Activated T-cell treated with anti-CD3 and anti-CD28 coated beads for 4 hours (primary cell): ENCODE measurements at regions not wholly inside any gene's neighbourhood (a gene's known extent, or its start where the extent isn't known, plus 50 kb on each side); places are given as distances from the start of the nearest gene placed in this dataset.
"Not testable (repeated sequence)": the region's sequence is repeated elsewhere in the genome, so short reads cannot be mapped to it uniquely, and the experiment has no call there.

ENCODE experiments used
- DNase-seq: peaks from one replicate; pipeline ENCODE4 v3.0.0-alpha.2; 2020

- DNase-seq, result not testable (repeated sequence)
These were observed 223.7 kb upstream of the VLDLR start for GRCh38 chr9:2397875-2398274.

GRCh38 chr9:2401746-2402145 is 219.8 kb upstream of the VLDLR start:
- DNase-seq, result not testable (repeated sequence)

GRCh38 chr9:2403701-2404100 is 217.9 kb upstream of the VLDLR start:
- no peak for DNase-seq

- no peak for DNase-seq
These were observed 215.3 kb upstream of the VLDLR start for GRCh38 chr9:2406252-2406651.

- DNase-seq, result no peak
These were observed 214.1 kb upstream of the VLDLR start for GRCh38 chr9:2407450-2407849.

GRCh38 chr9:2411459-2412215 is 209.9 kb upstream of the VLDLR start:
- DNase-seq, result no peak

GRCh38 chr9:2413160-2413805 is 208.3 kb upstream of the VLDLR start:
- DNase-seq, result no peak

DNA sequence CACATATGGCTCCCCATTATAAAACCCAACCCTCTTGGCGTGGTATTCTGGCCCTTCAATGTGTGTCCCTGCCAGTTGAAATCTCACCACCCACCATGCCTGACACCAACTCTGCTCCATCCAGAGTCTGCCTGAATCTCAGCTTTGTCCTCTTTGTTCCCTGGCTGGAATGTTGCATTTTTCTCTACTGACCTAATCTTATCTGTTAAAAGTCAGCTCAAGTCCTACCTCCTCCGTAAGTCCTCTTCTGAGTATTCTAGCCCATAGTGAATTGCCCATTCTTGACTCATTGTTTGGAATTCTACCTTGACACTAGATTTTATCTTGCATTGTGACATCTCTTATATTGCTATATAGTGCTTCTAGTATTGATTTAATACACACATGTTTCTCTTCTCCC is 207.1 kb upstream of the VLDLR start:
- no peak for DNase-seq

DNA sequence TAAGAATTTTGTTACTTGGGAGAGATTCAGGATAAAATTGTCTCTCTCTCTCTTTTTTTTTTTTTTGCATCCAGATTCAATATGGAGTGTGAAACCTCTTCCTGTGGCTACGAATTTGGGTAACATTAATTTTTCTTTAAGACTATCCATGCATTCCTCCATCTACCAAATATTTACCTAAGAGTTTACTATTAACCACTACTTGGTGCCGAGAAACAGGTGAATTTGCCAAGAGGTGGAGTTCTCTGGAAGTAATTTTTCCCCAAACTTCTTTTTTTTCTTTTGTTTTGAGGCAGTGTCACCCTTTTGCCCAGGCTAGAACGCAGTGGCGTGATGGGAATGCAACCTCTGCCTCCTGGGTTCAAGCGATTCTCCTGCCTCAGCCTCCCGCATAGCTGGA is 206.3 kb upstream of the VLDLR start:
- no peak for DNase-seq

DNA sequence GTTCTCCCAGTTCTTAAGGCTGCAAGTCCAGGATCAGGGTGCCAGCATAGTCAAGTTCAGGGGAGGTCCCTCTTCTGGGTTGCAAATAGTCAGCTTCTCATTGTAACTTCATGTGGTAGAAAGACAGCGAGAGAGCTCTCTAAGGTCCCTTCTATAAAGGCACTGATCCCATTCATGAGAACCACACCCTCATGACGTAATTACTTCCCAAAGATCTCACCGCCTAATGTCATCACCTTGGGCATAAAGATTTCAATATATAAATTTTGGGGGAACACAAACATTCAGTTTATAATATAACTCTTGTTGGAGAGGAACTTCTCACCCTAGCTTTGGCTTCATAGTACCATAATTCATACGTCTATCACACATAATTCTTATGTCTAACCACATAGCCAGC is 203.9 kb upstream of the VLDLR start:
- DNase-seq, result no peak

DNA sequence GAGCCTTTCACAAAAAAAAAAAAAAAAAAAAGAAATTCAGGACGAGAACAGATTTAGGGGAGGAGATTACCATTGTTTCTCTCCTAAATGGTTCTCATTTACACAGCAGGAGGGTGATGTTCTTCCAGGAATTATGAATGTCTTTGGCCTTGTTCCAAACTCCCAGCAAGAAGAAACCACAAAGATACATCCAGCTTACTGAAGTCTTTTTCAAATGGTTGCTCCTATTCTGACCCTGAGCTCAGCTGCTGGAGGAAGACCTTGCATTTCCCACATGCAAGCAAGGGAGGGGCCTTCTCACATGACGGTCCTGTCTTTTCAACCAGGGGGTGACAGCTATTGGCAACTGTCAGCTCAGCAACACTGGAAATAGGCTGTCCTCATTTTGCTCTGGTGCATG is 203.0 kb upstream of the VLDLR start:
- no peak for DNase-seq

DNA sequence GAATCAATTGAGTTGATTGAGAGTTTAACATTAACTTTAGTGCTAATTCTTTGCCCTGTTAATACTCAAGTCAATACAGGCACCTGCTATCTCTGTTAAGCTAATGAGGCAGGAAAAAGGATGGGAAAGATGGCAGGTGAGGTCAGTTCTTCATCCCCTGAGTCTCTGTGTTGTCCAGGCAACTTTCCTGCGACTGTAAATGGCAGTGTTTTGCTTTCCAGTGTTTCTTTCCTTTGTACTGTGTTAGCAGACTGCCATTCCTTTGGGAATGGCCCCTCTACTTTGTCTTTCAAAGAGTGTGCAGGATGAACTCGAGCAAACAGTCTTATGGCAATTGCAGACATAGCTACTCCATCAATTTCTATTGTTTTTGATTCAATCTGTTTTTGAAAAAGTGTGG is 202.2 kb upstream of the VLDLR start:
- no peak for DNase-seq

- DNase-seq, result no peak
These were observed 201.0 kb upstream of the VLDLR start for GRCh38 chr9:2420543-2420942.

DNA sequence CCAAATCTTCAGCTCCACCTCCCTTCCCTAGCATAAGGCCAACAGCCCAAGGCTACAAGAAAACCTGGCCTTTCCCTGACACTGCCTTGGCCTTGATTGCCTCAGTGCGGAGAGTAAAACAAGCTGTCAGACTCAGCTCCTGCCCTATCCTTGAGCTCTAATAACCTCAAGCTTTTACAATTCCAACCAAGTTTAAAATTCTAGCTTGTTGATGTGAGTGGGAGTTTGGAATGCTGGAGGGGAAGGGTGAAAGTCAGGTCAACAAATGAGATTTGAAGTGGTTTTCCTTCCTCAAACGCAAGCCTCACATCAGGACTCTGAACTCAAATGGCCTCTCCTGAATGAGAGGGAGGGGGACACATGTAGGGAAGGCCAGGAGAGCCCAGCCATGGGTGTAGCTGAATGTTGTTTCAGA is 197.0 kb upstream of the VLDLR start:
- no peak for DNase-seq

DNA sequence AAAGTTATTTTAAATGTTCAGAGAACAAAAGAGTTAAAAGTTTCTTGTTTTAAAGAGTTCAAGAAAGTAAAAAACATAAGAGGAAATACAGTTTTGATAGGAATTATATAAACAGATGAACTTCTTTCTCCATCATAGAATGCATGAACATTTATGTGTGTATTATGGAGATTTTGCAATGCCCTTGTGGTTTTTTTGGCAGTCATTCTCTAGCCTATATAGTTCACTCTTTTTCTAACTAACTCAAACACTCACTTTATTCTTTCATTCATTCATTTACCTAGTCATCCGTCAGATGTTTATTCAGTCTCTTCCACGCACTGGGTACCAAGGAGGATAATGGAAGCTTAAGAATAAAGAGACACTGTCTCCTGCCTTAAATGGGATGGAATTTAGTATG is 195.9 kb upstream of the VLDLR start:
- DNase-seq, result no peak

GRCh38 chr9:2427120-2427891 is 194.3 kb upstream of the VLDLR start:
- DNase-seq, result no peak

- no peak for DNase-seq
These were observed 181.6 kb upstream of the VLDLR start for GRCh38 chr9:2439957-2440356.

DNA sequence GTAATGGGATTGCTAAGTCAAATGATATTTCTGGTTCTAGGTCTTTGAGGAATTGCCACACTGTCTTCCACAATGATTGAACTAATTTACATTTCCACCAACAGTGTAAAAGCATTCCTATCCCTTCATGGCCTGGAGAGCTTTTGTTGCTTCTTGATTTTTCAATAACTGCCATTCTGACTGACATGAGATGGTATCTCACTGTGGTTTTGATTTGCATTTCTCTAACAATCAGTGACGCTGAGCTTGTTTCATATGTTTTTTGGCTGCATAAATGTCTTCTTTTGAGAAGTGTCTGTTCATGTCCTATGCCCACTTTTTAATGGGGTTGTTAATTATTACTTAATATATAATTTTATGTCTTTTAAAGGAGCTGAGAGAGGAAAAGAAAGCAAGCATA is 177.7 kb upstream of the VLDLR start:
- not testable (repeated sequence) for DNase-seq

DNA sequence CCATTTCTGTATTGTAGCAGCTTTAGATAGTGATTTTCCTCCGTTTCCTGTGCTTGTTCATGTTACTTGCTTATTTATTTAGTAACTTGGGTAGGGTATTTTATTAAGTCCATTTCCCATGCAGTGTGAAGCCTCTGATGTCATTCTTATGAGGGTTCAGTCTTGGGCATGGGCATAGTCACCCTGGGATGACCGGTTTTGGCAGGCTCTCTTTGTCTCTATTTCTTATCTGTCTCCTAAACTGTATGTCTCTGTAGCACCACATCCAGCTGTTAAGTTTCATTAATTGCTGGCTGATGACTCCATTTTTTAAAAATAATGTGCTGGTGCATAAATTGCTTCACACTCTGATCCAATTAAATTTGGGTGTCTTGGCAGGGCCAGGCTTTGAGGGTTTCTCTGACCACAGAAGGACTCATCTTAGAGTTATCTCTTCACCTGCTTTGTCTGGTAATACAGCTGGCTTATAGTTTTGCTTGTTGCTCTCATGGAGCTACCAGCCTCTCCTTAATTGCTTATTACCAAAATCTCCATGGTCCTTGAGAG is 173.3 kb upstream of the VLDLR start:
- DNase-seq, result no peak

DNA sequence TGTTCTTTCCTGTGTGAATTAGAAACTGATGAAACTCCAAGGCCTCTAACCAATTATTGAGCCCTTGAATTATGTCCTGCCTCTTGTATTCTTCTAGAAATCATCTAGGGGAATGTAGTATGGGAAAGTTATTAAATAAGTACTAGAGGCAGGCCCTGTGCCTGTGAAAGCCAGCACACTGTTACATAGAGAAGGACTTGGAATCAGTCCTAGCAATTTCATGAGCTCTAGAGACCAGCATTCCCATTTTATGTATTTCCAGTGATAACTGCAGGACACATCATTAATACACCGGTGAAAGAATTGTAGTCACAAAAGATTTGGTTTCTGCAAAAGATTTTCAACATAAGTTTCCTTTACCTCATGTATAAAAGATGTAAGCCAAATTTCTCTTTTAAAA is 168.5 kb upstream of the VLDLR start:
- no peak for DNase-seq

DNA sequence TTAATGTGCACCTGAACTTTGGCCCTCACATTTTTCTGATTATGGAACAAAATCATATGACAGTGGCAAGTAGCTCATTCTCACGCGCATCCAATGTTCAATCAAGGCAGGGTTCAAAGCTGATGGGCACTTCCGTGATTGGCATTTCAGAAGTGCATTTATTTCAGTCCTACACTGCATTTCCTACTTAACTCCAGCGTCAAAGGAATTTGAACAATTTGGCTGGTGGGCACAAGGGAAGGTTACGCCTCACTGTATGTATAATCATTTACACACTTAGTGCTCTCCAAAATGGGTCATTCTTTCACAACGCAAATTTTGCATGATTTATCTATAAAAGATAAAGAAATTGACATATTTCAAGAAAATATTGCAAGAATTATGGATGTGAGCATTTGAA is 167.9 kb upstream of the VLDLR start:
- DNase-seq, result no peak

GRCh38 chr9:2459756-2460155 is 161.8 kb upstream of the VLDLR start:
- no peak for DNase-seq

- DNase-seq, result no peak
These were observed 159.7 kb upstream of the VLDLR start for GRCh38 chr9:2461892-2462291.

DNA sequence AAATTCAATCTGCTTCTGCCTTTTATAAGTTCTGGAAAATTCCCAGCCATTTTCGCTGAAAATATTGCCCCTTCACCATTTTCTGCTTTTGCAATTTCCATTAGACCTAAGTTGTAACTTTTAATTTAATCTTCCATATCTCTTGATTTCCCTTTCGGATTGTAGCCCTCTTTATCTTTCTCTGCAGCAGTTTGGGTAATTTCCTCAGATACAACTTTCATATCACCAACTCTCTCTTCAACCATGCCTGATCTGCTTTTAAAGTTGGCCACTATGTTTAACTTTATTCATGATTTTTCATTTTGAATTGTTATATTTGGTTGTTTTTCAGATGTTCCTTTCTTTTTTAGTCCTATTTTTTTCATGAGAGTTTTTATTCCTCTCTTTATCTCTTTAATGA is 157.0 kb upstream of the VLDLR start:
- no peak for DNase-seq
